CD4-positive, alpha-beta T cell (primary cell): ENCODE measurements at regions not wholly inside any gene's neighbourhood (a gene's known extent, or its start where the extent isn't known, plus 50 kb on each side); places are given as distances from the start of the nearest gene placed in this dataset.

ENCODE experiments used
- ATAC-seq: fragments of 200-7000 bp; cut with Tn5 transposase; one replicate; pipeline ENCODE4 v1.10.0; 2022; ENCODE audit warnings: mild to moderate bottlenecking; ENCODE audit not compliant: poor library complexity
- CTCF ChIA-PET: fragments of 350-600 bp; sonication (Branson Sonifier 250); formaldehyde crosslinking; loops from one replicate; lab custom pipeline; 2021; ENCODE audit warnings: antibody characterized with exemption, inconsistent platforms; lab: Charles Lee
- POLR2A ChIA-PET: fragments of 350-600 bp; sonication (Branson Sonifier 250); formaldehyde crosslinking; loops from one replicate; lab custom pipeline; 2021; ENCODE audit warnings: antibody characterized with exemption, inconsistent platforms; lab: Charles Lee
- DNase-seq, 14 experiments: peaks; one replicate each; pipeline ENCODE4 v3.0.0-alpha.2; 2013 to 2020; ENCODE audit warnings: mixed read lengths in 2 of 14
- H3K27ac ChIP-seq, 2 donors: one replicate each; pipeline versions ENCODE4 v1.5.1 to v1.7.0; 2013; ENCODE audit warnings: low read length in 2 of 2, low read depth in 1 of 2, mild to moderate bottlenecking in 1 of 2
- H3K27me3 ChIP-seq, 2 experiments: 1 replicate in 1 of 2; 2 replicates in 1 of 2; pipeline versions ENCODE4 v1.6.1 to v1.7.0; 2013; ENCODE audit warnings: low read length in 2 of 2, control low read depth in 1 of 2, mild to moderate bottlenecking in 1 of 2, moderate library complexity in 1 of 2; ENCODE audit not compliant: insufficient read depth in 2 of 2, control insufficient read depth in 1 of 2
- H3K36me3 ChIP-seq: one replicate; pipeline ENCODE4 v1.6.1; 2013; ENCODE audit warnings: low read length, control low read depth; ENCODE audit not compliant: insufficient read depth
- H3K4me1 ChIP-seq: one replicate; pipeline ENCODE4 v1.6.1; 2013; ENCODE audit warnings: low read length, control low read depth; ENCODE audit not compliant: insufficient read depth
- H3K4me3 ChIP-seq: one replicate; pipeline ENCODE4 v1.5.1; 2013; ENCODE audit warnings: mild to moderate bottlenecking, low read length, moderate library complexity
- H3K9me3 ChIP-seq, 2 experiments: 1 replicate in 1 of 2; 2 replicates in 1 of 2; pipeline versions ENCODE4 v1.6.1 to v1.7.0; 2013; ENCODE audit warnings: low read length in 2 of 2, mild to moderate bottlenecking in 2 of 2, control low read depth in 1 of 2, moderate library complexity in 1 of 2; ENCODE audit not compliant: control insufficient read depth in 1 of 2, insufficient read depth in 1 of 2
- H3K27ac Mint-ChIP-seq: one replicate; pipeline ENCODE4 v1.8.0; 2020; ENCODE audit warnings: mixed read lengths
- H3K27me3 Mint-ChIP-seq: one replicate; pipeline ENCODE4 v1.8.0; 2021; ENCODE audit warnings: mixed read lengths
- H3K36me3 Mint-ChIP-seq: one replicate; pipeline ENCODE4 v1.8.0; 2021; ENCODE audit warnings: low read depth, mixed read lengths
- H3K4me1 Mint-ChIP-seq: one replicate; pipeline ENCODE4 v1.8.0; 2021; ENCODE audit warnings: low read depth, mixed read lengths
- H3K4me3 Mint-ChIP-seq: one replicate; pipeline ENCODE4 v1.8.0; 2020; ENCODE audit warnings: mild to moderate bottlenecking, mixed read lengths
- H3K9me3 Mint-ChIP-seq: one replicate; pipeline ENCODE4 v1.8.0; 2020; ENCODE audit warnings: mixed read lengths
- CTCF ChIP-seq: fragments of 200-600 bp; IDR thresholded peaks from one replicate; pipeline ENCODE4 v1.8.0; 2022; ENCODE audit warnings: antibody characterized with exemption, mild to moderate bottlenecking
- intact Hi-C, 2 experiments: fragments of 100-400 bp; cut with DNase I in 1 of 2; cut with micrococcal nuclease in 1 of 2; formaldehyde crosslinking; loops; one replicate each; pipeline versions ENCODE4 v1.15.1 to v1.9.0; 2023 to 2025; cut with DNase I, micrococcal nuclease

- H3K9me3 ChIP-seq = peaks cover 0 to 20% of the 10 kb centered on the region in 2 experiments
- ATAC-seq = no peak
- ChIA-PET CTCF (no interaction called here), POLR2A (no interaction called here)
- no peak for TF ChIP-seq CTCF
- H3K36me3 ChIP-seq = no peaks in the 10 kb centered on the region
- peaks cover 15% of the 10 kb centered on the region for H3K27me3 Mint-ChIP-seq
- intact Hi-C loops = no loop called here
- H3K27ac Mint-ChIP-seq = no peak overlapping the region
- no peak overlapping the region for H3K27ac ChIP-seq
- H3K4me1 Mint-ChIP-seq = no peaks in the 10 kb centered on the region
- H3K4me3 Mint-ChIP-seq = no peak overlapping the region
- no peak for DNase-seq
- peaks cover 0 to 2% of the 10 kb centered on the region in 2 experiments for H3K27me3 ChIP-seq
- H3K36me3 Mint-ChIP-seq = no peaks in the 10 kb centered on the region
- no peak overlapping the region for H3K4me3 ChIP-seq
- no peaks in the 10 kb centered on the region for H3K4me1 ChIP-seq
- H3K9me3 Mint-ChIP-seq = no peaks in the 10 kb centered on the region
Measured at GRCh38 chr2:71880846-71881610, 266.6 kb downstream of the CYP26B1 start.

DNA sequence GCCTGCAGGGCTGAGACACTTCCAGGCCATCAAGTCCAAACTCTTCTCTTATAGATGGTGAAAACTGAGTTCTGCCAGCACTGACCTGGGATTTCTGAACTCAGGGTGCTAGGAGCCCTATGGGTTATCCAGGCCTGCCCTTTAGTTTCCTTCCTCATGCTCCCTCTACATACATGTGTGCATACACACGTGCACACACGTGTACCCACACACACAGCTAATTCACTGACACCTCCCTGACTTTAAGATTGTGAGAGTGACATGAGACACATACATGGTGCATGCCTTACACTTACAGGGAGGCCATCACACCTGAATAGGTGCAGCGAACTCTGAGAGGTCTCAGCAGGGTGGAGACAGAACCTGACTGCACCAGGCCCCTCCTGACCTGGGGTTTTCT is 267.4 kb downstream of the CYP26B1 start:
- intact Hi-C loops = no loop called here
- H3K4me3 Mint-ChIP-seq = no peak overlapping the region
- H3K27ac Mint-ChIP-seq = no peak overlapping the region
- Histone ChIP-seq H3K9me3 (peaks cover 0 to 20% of the 10 kb centered on the region in 2 experiments), H3K4me1 (no peaks in the 10 kb centered on the region), H3K27me3 (peaks cover 0 to 2% of the 10 kb centered on the region in 2 experiments), H3K4me3 (no peak overlapping the region), H3K27ac (no peak overlapping the region), H3K36me3 (no peaks in the 10 kb centered on the region)
- no peak for TF ChIP-seq CTCF
- no peaks in the 10 kb centered on the region for H3K4me1 Mint-ChIP-seq
- no peak for DNase-seq
- ChIA-PET CTCF (no interaction called here), POLR2A (no interaction called here)
- ATAC-seq = no peak
- peaks cover 21% of the 10 kb centered on the region for H3K27me3 Mint-ChIP-seq
- H3K36me3 Mint-ChIP-seq = no peaks in the 10 kb centered on the region
- no peaks in the 10 kb centered on the region for H3K9me3 Mint-ChIP-seq

- Mint-ChIP-seq H3K27me3 (peaks cover 25% of the 10 kb centered on the region), H3K9me3 (no peaks in the 10 kb centered on the region), H3K4me3 (no peak overlapping the region), H3K27ac (no peak overlapping the region), H3K4me1 (no peaks in the 10 kb centered on the region), H3K36me3 (no peaks in the 10 kb centered on the region)
- ATAC-seq (no peak), DNase-seq (no peak)
- ChIA-PET POLR2A (no interaction called here), CTCF (no interaction called here)
- no peaks in the 10 kb centered on the region for H3K4me1 ChIP-seq
- TF ChIP-seq CTCF = no peak
- H3K27ac ChIP-seq = no peak overlapping the region
- intact Hi-C loops = no loop called here
- H3K9me3 ChIP-seq = peaks cover 0 to 20% of the 10 kb centered on the region in 2 experiments
- no peaks in the 10 kb centered on the region for H3K36me3 ChIP-seq
- no peak overlapping the region for H3K4me3 ChIP-seq
- H3K27me3 ChIP-seq = peaks cover 0 to 2% of the 10 kb centered on the region in 2 experiments
Measured at GRCh38 chr2:71879509-71880184, 268.0 kb downstream of the CYP26B1 start.
